ENCODE measurements at regions not wholly inside any gene's neighbourhood (a gene's known extent, or its start where the extent isn't known, plus 50 kb on each side); places are given as distances from the start of the nearest gene placed in this dataset.

DNA sequence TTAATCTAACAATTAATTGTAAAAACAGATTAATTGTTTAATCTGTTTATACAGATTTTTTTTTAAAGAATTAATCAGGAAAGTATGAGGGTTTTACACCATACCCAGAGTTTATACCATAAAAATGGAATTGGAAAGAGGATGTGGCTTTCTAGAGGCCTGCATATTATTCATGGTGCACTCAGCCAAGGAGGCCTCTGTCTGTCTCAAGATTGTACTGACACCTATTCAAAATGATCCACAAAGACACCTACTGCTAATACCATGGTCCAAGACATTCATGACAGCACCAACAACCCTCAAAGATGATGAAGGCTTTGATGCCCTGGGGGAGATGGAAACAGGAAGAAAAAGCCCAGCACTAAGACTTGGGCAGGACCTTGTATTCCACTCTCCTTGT is 58.1 kb upstream of the MAST4 start:
- peaks cover 0 to 6% (median 4%) of the 10 kb centered on the region in 3 donors for H3K27me3 Mint-ChIP-seq

DNA sequence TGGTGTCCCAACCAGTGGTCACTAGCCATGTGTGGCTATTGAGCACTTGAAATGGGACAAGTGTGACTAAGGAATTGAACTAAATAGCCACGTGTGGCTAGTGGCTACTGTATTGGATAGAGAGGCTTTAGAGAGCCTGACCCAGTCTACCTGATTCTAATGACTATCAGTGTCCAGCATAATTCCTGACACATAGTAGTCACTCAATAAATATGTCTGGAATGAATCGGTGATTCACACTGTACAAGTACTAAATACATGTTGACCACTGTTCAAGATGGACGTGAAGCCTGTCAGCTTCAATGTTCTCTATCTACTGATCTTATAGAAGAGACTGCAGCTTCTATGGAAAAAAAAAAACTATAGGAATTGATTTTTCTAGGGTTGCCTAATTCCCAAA is 57.7 kb upstream of the MAST4 start:
- ATAC-seq (ENCODE audit: low read depth in 2 of 2) (no peak), DNase-seq (no peak)
- H3K4me3 Mint-ChIP-seq = no peak overlapping the region
- H3K9me3 Mint-ChIP-seq = no peaks in the 10 kb centered on the region
- no peak overlapping the region for H3K27ac Mint-ChIP-seq
- peaks cover 0 to 6% (median 4%) of the 10 kb centered on the region in 3 donors for H3K27me3 Mint-ChIP-seq
- peaks cover 0 to 15% (median 9%) of the 10 kb centered on the region in 3 donors for H3K4me1 Mint-ChIP-seq
- H3K36me3 Mint-ChIP-seq = no peaks in the 10 kb centered on the region

More for the DNA sequence above, 58.1 kb upstream of the MAST4 start:
- peaks cover 0 to 14% (median 9%) of the 10 kb centered on the region in 3 donors for H3K4me1 Mint-ChIP-seq
- DNase-seq (no peak), ATAC-seq (ENCODE audit: low read depth in 2 of 2) (peak; percentile 23 to 33)
- no peaks in the 10 kb centered on the region for H3K9me3 Mint-ChIP-seq
- H3K27ac Mint-ChIP-seq = no peak overlapping the region
- H3K4me3 Mint-ChIP-seq = no peak overlapping the region
- H3K36me3 Mint-ChIP-seq = no peaks in the 10 kb centered on the region

DNA sequence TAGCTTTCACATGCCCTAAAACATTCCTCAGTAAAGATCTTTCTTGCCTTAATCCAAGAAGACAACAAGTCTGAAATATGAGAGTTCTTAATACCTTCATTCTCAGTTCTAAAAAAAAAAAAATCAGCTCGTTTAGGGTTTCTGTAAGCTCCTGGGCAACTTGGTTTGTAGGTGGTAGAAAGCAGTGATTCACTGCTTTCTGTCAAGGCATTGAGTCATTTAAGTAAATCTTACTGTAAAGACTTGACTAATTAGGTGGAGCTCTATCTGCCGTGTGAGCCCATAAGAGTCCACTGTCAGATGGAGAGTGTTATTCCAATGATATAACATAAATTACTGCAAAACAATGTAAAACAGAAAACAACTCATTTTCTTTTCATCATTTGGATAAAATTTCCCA is 56.1 kb upstream of the MAST4 start:
- Mint-ChIP-seq H3K4me3 (no peak overlapping the region), H3K9me3 (no peaks in the 10 kb centered on the region), H3K27me3 (peaks cover 0 to 6% (median 4%) of the 10 kb centered on the region in 3 donors)

DNA sequence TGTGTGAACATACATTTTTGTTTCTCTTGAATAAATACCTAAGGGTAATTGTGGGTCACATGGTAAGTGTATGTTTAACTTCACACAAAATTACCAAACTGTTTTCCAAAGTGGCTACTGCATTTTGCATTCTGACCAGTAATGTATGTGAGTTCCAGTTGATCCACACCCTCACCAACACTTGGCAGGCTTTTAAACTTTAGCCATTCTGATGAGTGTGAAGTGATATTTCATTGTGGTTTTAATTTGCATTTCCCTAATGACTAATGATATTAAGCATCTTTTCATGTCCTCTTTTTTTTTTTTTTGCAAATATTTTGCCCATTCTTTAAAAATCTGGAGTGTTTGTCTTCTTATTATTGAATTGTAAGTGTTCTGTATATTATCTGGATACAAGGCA is 53.5 kb upstream of the MAST4 start:
- Mint-ChIP-seq H3K9me3 (peaks cover 0 to 14% (median 5%) of the 10 kb centered on the region in 7 donors), H3K36me3 (peaks cover 0 to 2% of the 10 kb centered on the region in 2 donors), H3K4me1 (peaks cover 0 to 15% (median 5%) of the 10 kb centered on the region in 3 donors), H3K27ac (no peak overlapping the region), H3K4me3 (no peak overlapping the region), H3K27me3 (no peaks in the 10 kb centered on the region)
- ATAC-seq (ENCODE audit: low read depth in 2 of 2) = no peak
- no peak for DNase-seq

More for the DNA sequence above, 56.1 kb upstream of the MAST4 start:
- H3K27ac Mint-ChIP-seq = no peak overlapping the region
- H3K36me3 Mint-ChIP-seq = no peaks in the 10 kb centered on the region
- DNase-seq = no peak
- H3K4me1 Mint-ChIP-seq = peaks cover 0 to 15% (median 9%) of the 10 kb centered on the region in 3 donors
- ATAC-seq (ENCODE audit: low read depth in 2 of 2) = no peak

All from naive B cell (primary cell).